Prostate gland (tissue), 2 donors: ENCODE measurements at regions not wholly inside any gene's neighbourhood (a gene's known extent, or its start where the extent isn't known, plus 50 kb on each side); places are given as distances from the start of the nearest gene placed in this dataset.

ENCODE experiments used
- CTCF ChIP-seq, 4 experiments: fragments of 200-600 bp in 2 of 4; fragments of 450-650 bp in 2 of 4; sonication (generic) in 2 of 4; IDR thresholded peaks; 1 replicate in 3 of 4; 2 replicates in 1 of 4; pipeline ENCODE4 v1.5.1; 2016 to 2019; ENCODE audit warnings: antibody characterized with exemption in 4 of 4, mild to moderate bottlenecking in 2 of 4, moderate library complexity in 2 of 4
- POLR2A ChIP-seq: fragments of 450-650 bp; IDR thresholded peaks from one replicate; pipeline ENCODE4 v1.6.1; 2016; ENCODE audit warnings: antibody characterized with exemption, mild to moderate bottlenecking
- POLR2AphosphoS5 ChIP-seq: sonication (generic); formaldehyde crosslinking; IDR thresholded peaks from one replicate; pipeline ENCODE4 v1.6.1; 2017; ENCODE audit warnings: antibody characterized with exemption

GRCh38 chr18:30432349-30432748, 610.2 kb downstream of the DSC3 start:
- TF ChIP-seq CTCF (IDR thresholded peaks at IDR 0.05) (no peak), POLR2A (no peak), POLR2AphosphoS5 (no peak)
